HepG2 (cell line): ENCODE measurements at regions not wholly inside any gene's neighbourhood (a gene's known extent, or its start where the extent isn't known, plus 50 kb on each side); places are given as distances from the start of the nearest gene placed in this dataset.

Experiments
- ATAC-seq: fragments of 200-7000 bp; cut with Tn5 transposase; 3 replicates; pipeline ENCODE4 v1.9.1; 2020; ENCODE audit warnings: mild to moderate bottlenecking, moderate library complexity
- BruUV-seq: library from RNA; stranded (reverse); fragments of 400-500 nt; replicated peaks from 2 replicates; lab custom pipeline; 2021; lab: Mats Ljungman, UMichigan
- CTCF ChIA-PET: fragments of 300-600 bp; formaldehyde crosslinking; extraction: SDS; loops from one replicate; lab custom pipeline; 2021; ENCODE audit warnings: low total read pairs, inconsistent platforms, low intra/inter-chr PET ratio; lab: Yijun Ruan, JAX
- POLR2A ChIA-PET: fragments of 350-600 bp; sonication (Branson Sonifier 250); formaldehyde crosslinking; loops from one replicate; lab custom pipeline; 2020; ENCODE audit warnings: antibody characterized with exemption, inconsistent platforms; lab: Yijun Ruan, JAX
- DNase-seq: peaks from one replicate; pipeline ENCODE4 v3.0.0-alpha.2; 2015; ENCODE audit warnings: low spot score
- FAIRE-seq: peaks from 3 replicates; lab custom pipeline; 2011; peaks lifted over from hg19 to GRCh38; lab: Jason Lieb, UNC
- H2AFZ ChIP-seq: one replicate; pipeline ENCODE4 v1.6.1; 2011; ENCODE audit warnings: low read length, inconsistent platforms
- H3K27ac ChIP-seq: fragments of 300-600 bp; 3 replicates; pipeline ENCODE4 v1.8.0; 2011; ENCODE audit warnings: mixed run types, mild to moderate bottlenecking, mixed read lengths, low read length, inconsistent platforms; ENCODE audit not compliant: insufficient read depth; ENCODE audit errors: extremely low read length
- H3K27me3 ChIP-seq, 2 experiments: fragments of 200-600 bp in 1 of 2; 2 replicates in 1 of 2; 3 replicates in 1 of 2; pipeline versions ENCODE4 v1.6.0 to v1.8.0; 2011; ENCODE audit warnings: low read length in 2 of 2, mild to moderate bottlenecking in 2 of 2, moderate library complexity in 2 of 2, inconsistent platforms in 1 of 2; ENCODE audit not compliant: insufficient read depth in 2 of 2, control insufficient read depth in 1 of 2
- H3K36me3 ChIP-seq, 2 experiments: fragments of 200-600 bp in 1 of 2; replicated peaks in 1 of 2; 2 replicates in 1 of 2; 3 replicates in 1 of 2; pipeline versions ENCODE4 v1.5.1 to v1.8.0; 2011; ENCODE audit warnings: low read length in 2 of 2, inconsistent platforms in 1 of 2; ENCODE audit not compliant: insufficient read depth in 2 of 2, control insufficient read depth in 1 of 2
- H3K4me1 ChIP-seq: 2 replicates; pipeline ENCODE4 v1.5.1; 2012; ENCODE audit warnings: low read length, inconsistent platforms; ENCODE audit not compliant: insufficient read depth
- H3K4me2 ChIP-seq: 2 replicates; pipeline ENCODE4 v1.6.0; 2011; ENCODE audit warnings: low read depth, low read length, inconsistent platforms
- H3K4me3 ChIP-seq, 3 experiments: fragments of 200-600 bp in 1 of 3; sonication (generic), shearing (Covaris generic) in 1 of 3; replicated peaks in 1 of 3; 2 replicates each; pipeline ENCODE4 v1.5.1; 2011 to 2016; ENCODE audit warnings: low read length in 3 of 3, inconsistent platforms in 2 of 3, low read depth in 2 of 3, mild to moderate bottlenecking in 2 of 3, control low read depth in 1 of 3, mixed read lengths in 1 of 3; ENCODE audit not compliant: insufficient read depth in 1 of 3
- H3K79me2 ChIP-seq: one replicate; pipeline ENCODE4 v1.6.1; 2011; ENCODE audit warnings: low read length, inconsistent platforms; ENCODE audit not compliant: insufficient read depth
- H3K9ac ChIP-seq: 2 replicates; pipeline ENCODE4 v1.6.0; 2011; ENCODE audit warnings: mild to moderate bottlenecking, low read depth, low read length, inconsistent platforms; ENCODE audit not compliant: insufficient read depth
- H3K9me3 ChIP-seq: 2 replicates; pipeline ENCODE4 v1.5.1; 2012; ENCODE audit warnings: mild to moderate bottlenecking, low read length
- H4K20me1 ChIP-seq: 2 replicates; pipeline ENCODE4 v1.6.0; 2011; ENCODE audit warnings: inconsistent platforms, mild to moderate bottlenecking, low read length, moderate library complexity; ENCODE audit not compliant: insufficient read depth
- FOXA3 ChIP-seq: IDR thresholded peaks from 2 replicates; pipeline ENCODE4 v1.6.1; 2016; ENCODE audit warnings: missing genetic modification reagents, missing compliant biosample characterization
- GABPA ChIP-seq, 2 experiments: IDR thresholded peaks; 2 replicates each; pipeline ENCODE4 v1.6.1; 2011 to 2016; ENCODE audit warnings: low read depth in 2 of 2, low read length in 1 of 2, missing biosample characterization in 1 of 2, missing genetic modification characterization in 1 of 2
- GLI4 ChIP-seq: sonication (generic); formaldehyde crosslinking; IDR thresholded peaks from 2 replicates; pipeline ENCODE4 v1.5.1; 2020; ENCODE audit warnings: missing genetic modification reagents, mild to moderate bottlenecking, moderate library complexity, borderline replicate concordance
- HHEX ChIP-seq: IDR thresholded peaks from 2 replicates; pipeline ENCODE4 v1.6.1; 2016; ENCODE audit warnings: control low read depth
- HNF1A ChIP-seq, 2 experiments: sonication (generic) in 1 of 2; formaldehyde crosslinking in 1 of 2; IDR thresholded peaks; 2 replicates each; pipeline versions ENCODE4 v1.4.0 to v1.6.1; 2016 to 2020; ENCODE audit warnings: borderline replicate concordance in 1 of 2, low read depth in 1 of 2, mild to moderate bottlenecking in 1 of 2, missing genetic modification reagents in 1 of 2
- MXD3 ChIP-seq: IDR thresholded peaks from 2 replicates; pipeline ENCODE4 v1.6.1; 2016; ENCODE audit warnings: mild to moderate bottlenecking, missing biosample characterization, missing genetic modification reagents
- NFKB2 ChIP-seq: sonication (generic); formaldehyde crosslinking; IDR thresholded peaks from 2 replicates; pipeline ENCODE4 v1.4.0; 2020; ENCODE audit warnings: missing genetic modification reagents, borderline replicate concordance
- POLR2AphosphoS2 ChIP-seq: IDR thresholded peaks from 2 replicates; pipeline ENCODE4 v1.6.1; 2011; ENCODE audit warnings: low read depth, low read length, improper control_type of control experiment
- ZMAT3 ChIP-seq: sonication (generic); formaldehyde crosslinking; conservative IDR thresholded peaks from 2 replicates; pipeline ENCODE4 v1.7.0; 2021; ENCODE audit warnings: missing genetic modification reagents
- ZMYM4 ChIP-seq: sonication (generic); formaldehyde crosslinking; IDR thresholded peaks from 2 replicates; pipeline ENCODE4 v1.8.1; 2023; ENCODE audit warnings: mild to moderate bottlenecking, missing genetic modification reagents
- ZNF556 ChIP-seq: sonication (generic); formaldehyde crosslinking; IDR thresholded peaks from 2 replicates; pipeline ENCODE4 v1.4.0; 2020; ENCODE audit warnings: mild to moderate bottlenecking, missing genetic modification reagents, borderline replicate concordance
- ZNF678 ChIP-seq: sonication (generic); formaldehyde crosslinking; IDR thresholded peaks from 2 replicates; pipeline ENCODE4 v1.4.0; 2020; ENCODE audit warnings: mild to moderate bottlenecking, missing genetic modification reagents
- ZNF7 ChIP-seq: IDR thresholded peaks from 2 replicates; pipeline ENCODE4 v1.6.1; 2016; ENCODE audit warnings: missing biosample characterization, missing genetic modification reagents
- ZNF777 ChIP-seq: sonication (generic); formaldehyde crosslinking; IDR thresholded peaks from 2 replicates; pipeline ENCODE4 v1.4.0; 2020; ENCODE audit warnings: missing genetic modification reagents
- WGBS: methylation state at CpG from one replicate; pipeline ENCODE4 v1.1.6; 2017; ENCODE audit warnings: low lambda C conversion rate; 5-methylcytosine and 5-hydroxymethylcytosine counted together
- in situ Hi-C: cut with HindIII; loops from 2 replicates; pipeline ENCODE4 v1.10.0; 2017; ENCODE audit warnings: low pct_unique_long_range_greater_than_20kb; ENCODE audit not compliant: extremely low pct_ligation_motif_present
- intact Hi-C: fragments of 100-400 bp; cut with micrococcal nuclease; formaldehyde crosslinking; loops from one replicate; pipeline ENCODE4 v1.10.0; 2022; ENCODE audit not compliant: unreplicated experiment

GRCh38 chr21:16046656-16047330 is 317.0 kb downstream of the USP25 start:
- TF ChIP-seq GABPA (IDR thresholded peaks at IDR 0.05; ENCODE audit: low read depth, low read length) (no peak), GABPA (CRISPR knock-in tag; IDR thresholded peaks at IDR 0.05; ENCODE audit: low read depth) (no peak), GLI4 (CRISPR knock-in tag) (no peak), ZNF678 (no peak), HHEX (CRISPR knock-in tag) (no peak), ZNF7 (CRISPR knock-in tag) (no peak), ZMAT3 (CRISPR knock-in tag) (no peak), ZMYM4 (CRISPR knock-in tag) (no peak), POLR2AphosphoS2 (no peak), ZNF777 (CRISPR knock-in tag) (no peak), NFKB2 (CRISPR knock-in tag) (no peak), ZNF556 (CRISPR knock-in tag) (no peak), HNF1A (IDR thresholded peaks at IDR 0.05; ENCODE audit: low read depth) (no peak), HNF1A (CRISPR knock-in tag; IDR thresholded peaks at IDR 0.05; ENCODE audit: borderline replicate concordance) (no peak), FOXA3 (CRISPR knock-in tag) (no peak), MXD3 (CRISPR knock-in tag) (no peak)
- H4K20me1 ChIP-seq, result no peaks in the 10 kb centered on the region
- H3K4me1 ChIP-seq, result no peaks in the 10 kb centered on the region
- BruUV-seq, result no TSS peak
- H3K36me3 ChIP-seq, result no peaks in the 10 kb centered on the region
- no peak overlapping the region for H3K4me2 ChIP-seq
- FAIRE-seq (no peak), DNase-seq (no peak), ATAC-seq (no peak)
- ChIA-PET CTCF (no interaction called here), POLR2A (no interaction called here)
- H3K9ac ChIP-seq, result no peak overlapping the region
- WGBS, result 15% methylated on average over 5 of the region's 5 CpGs
- H3K27me3 ChIP-seq, result no peaks in the 10 kb centered on the region
- no peak overlapping the region for H2AFZ ChIP-seq
- no peaks in the 10 kb centered on the region for H3K9me3 ChIP-seq
- H3K79me2 ChIP-seq, result no peaks in the 10 kb centered on the region
- in situ Hi-C loops, result no loop called here
- intact Hi-C loops, result no loop called here
- H3K27ac ChIP-seq, result no peak overlapping the region
- H3K4me3 ChIP-seq, result no peak overlapping the region
